Sigmoid colon (tissue), 6 donors: ENCODE measurements at regions not wholly inside any gene's neighbourhood (a gene's known extent, or its start where the extent isn't known, plus 50 kb on each side); places are given as distances from the start of the nearest gene placed in this dataset.

Source experiments
- DNase-seq: peaks from one replicate; pipeline ENCODE4 v3.0.0-alpha.2; 2019
- H3K27ac ChIP-seq, 4 donors: fragments of 200-600 bp; sonication (generic); one replicate each; pipeline ENCODE4 v1.5.1; 2016 to 2019; ENCODE audit warnings: mild to moderate bottlenecking in 1 of 4
- H3K27me3 ChIP-seq, 3 donors: fragments of 200-600 bp; sonication (generic); one replicate each; pipeline ENCODE4 v1.5.1; 2019; ENCODE audit warnings: mild to moderate bottlenecking in 1 of 3
- H3K36me3 ChIP-seq, 4 donors: fragments of 200-600 bp; sonication (generic); one replicate each; pipeline ENCODE4 v1.5.1; 2016 to 2019
- H3K4me1 ChIP-seq, 4 donors: fragments of 200-600 bp; sonication (generic); one replicate each; pipeline ENCODE4 v1.5.1; 2017 to 2019
- H3K4me3 ChIP-seq, 4 donors: fragments of 200-600 bp; sonication (generic); one replicate each; pipeline ENCODE4 v1.5.1; 2017 to 2019; ENCODE audit warnings: mild to moderate bottlenecking in 2 of 4, moderate library complexity in 1 of 4
- H3K9me3 ChIP-seq, 4 donors: fragments of 200-600 bp in 3 of 4; sonication (generic) in 3 of 4; one replicate each; pipeline versions ENCODE4 v1.5.1 to v1.6.1; 2013 to 2019
- CTCF ChIP-seq, 4 experiments: fragments of 450-650 bp in 3 of 4; fragments of 200-600 bp in 1 of 4; IDR thresholded peaks; one replicate each; pipeline ENCODE4 v1.5.1; 2016 to 2019; ENCODE audit warnings: antibody characterized with exemption in 4 of 4, mild to moderate bottlenecking in 3 of 4, moderate library complexity in 2 of 4
- EP300 ChIP-seq, 4 donors: sonication (generic); formaldehyde crosslinking; IDR thresholded peaks; one replicate each; pipeline ENCODE4 v1.6.1; 2017; ENCODE audit warnings: antibody characterized with exemption in 4 of 4
- POLR2A ChIP-seq, 2 donors: fragments of 450-650 bp; IDR thresholded peaks; one replicate each; pipeline ENCODE4 v1.6.1; 2016; ENCODE audit warnings: antibody characterized with exemption in 2 of 2, mild to moderate bottlenecking in 2 of 2, moderate library complexity in 2 of 2
- POLR2AphosphoS5 ChIP-seq, 4 donors: sonication (generic); formaldehyde crosslinking; IDR thresholded peaks; one replicate each; pipeline ENCODE4 v1.6.1; 2017; ENCODE audit warnings: antibody characterized with exemption in 4 of 4
- WGBS, 2 donors: extraction: QIAGEN DNeasy Blood & Tissue Kit; methylation state at CpG; one replicate each; pipeline ENCODE4 v1.1.7; 2013; 5-methylcytosine and 5-hydroxymethylcytosine counted together
- intact Hi-C: fragments of 100-400 bp; cut with DNase I; formaldehyde crosslinking; loops from one replicate; pipeline ENCODE4 v1.15.1; 2023
- donor health status: healthy with polysubstance abuse.
- donor health status: healthy.

GRCh38 chr12:12018454-12018853 is 52.3 kb upstream of the BCL2L14 start:
- Histone ChIP-seq H3K36me3 (no peaks in the 10 kb centered on the region), H3K4me1 (no peaks in the 10 kb centered on the region), H3K4me3 (no peak overlapping the region), H3K27ac (no peak overlapping the region), H3K27me3 (no peaks in the 10 kb centered on the region), H3K9me3 (no peaks in the 10 kb centered on the region)
- intact Hi-C loops: no loop called here
- TF ChIP-seq CTCF (IDR thresholded peaks at IDR 0.05): no peak
- DNase-seq: peak; percentile 53
- 58 to 79% methylated on average over 8 of the region's 8 CpGs for WGBS, 2 donors

- Histone ChIP-seq H3K4me3 (no peak overlapping the region), H3K9me3 (no peaks in the 10 kb centered on the region), H3K36me3 (no peaks in the 10 kb centered on the region), H3K4me1 (no peaks in the 10 kb centered on the region), H3K27ac (no peak overlapping the region), H3K27me3 (no peaks in the 10 kb centered on the region)
- TF ChIP-seq EP300 (IDR thresholded peaks at IDR 0.05): no peak
- TF ChIP-seq CTCF (IDR thresholded peaks at IDR 0.05): no peak
- TF ChIP-seq POLR2AphosphoS5 (IDR thresholded peaks at IDR 0.05): no peak
- no peak for TF ChIP-seq POLR2A (IDR thresholded peaks at IDR 0.05)
- 94 to 95% methylated on average over 9 of the region's 9 CpGs for WGBS, 2 donors
- intact Hi-C loops: no loop called here
- DNase-seq: peak; percentile 20
Measured at GRCh38 chr12:12019881-12020280, 50.9 kb upstream of the BCL2L14 start.

GRCh38 chr12:12020762-12021161 is 50.0 kb upstream of the BCL2L14 start:
- TF ChIP-seq CTCF (IDR thresholded peaks at IDR 0.05): no peak
- no peak for TF ChIP-seq EP300 (IDR thresholded peaks at IDR 0.05)
- TF ChIP-seq POLR2A (IDR thresholded peaks at IDR 0.05): no peak
- no peak for TF ChIP-seq POLR2AphosphoS5 (IDR thresholded peaks at IDR 0.05)
- intact Hi-C loops: no loop called here
- no peak for DNase-seq

More at GRCh38 chr12:12020762-12021161, 50.0 kb upstream of the BCL2L14 start:
- H3K4me3 ChIP-seq: no peak overlapping the region
- H3K4me1 ChIP-seq: no peaks in the 10 kb centered on the region
- H3K27ac ChIP-seq: no peak overlapping the region
- 70 to 78% methylated on average over 4 of the region's 4 CpGs for WGBS, 2 donors
- H3K36me3 ChIP-seq: no peaks in the 10 kb centered on the region
- no peaks in the 10 kb centered on the region for H3K27me3 ChIP-seq
- H3K9me3 ChIP-seq: no peaks in the 10 kb centered on the region
